OCI-LY1 (cell line): ENCODE measurements at regions not wholly inside any gene's neighbourhood (a gene's known extent, or its start where the extent isn't known, plus 50 kb on each side); places are given as distances from the start of the nearest gene placed in this dataset.

Experiments used
- EZH2 ChIP-seq: fragments of 200-600 bp; sonication (generic), shearing (Covaris generic); IDR thresholded peaks from 2 replicates; pipeline ENCODE4 v1.8.0; 2017; ENCODE audit warnings: borderline replicate concordance, mixed run types, mild to moderate bottlenecking, antibody characterized with exemption, low read length, moderate library complexity, mixed read lengths
- TF ChIP-seq, protein P1 (sequence below): fragments of 200-600 bp; sonication (generic), shearing (Covaris generic); IDR thresholded peaks from 2 replicates; pipeline ENCODE4 v1.5.1; 2017; ENCODE audit warnings: mild to moderate bottlenecking, antibody characterized with exemption, low read length, moderate library complexity, mixed read lengths

DNA sequence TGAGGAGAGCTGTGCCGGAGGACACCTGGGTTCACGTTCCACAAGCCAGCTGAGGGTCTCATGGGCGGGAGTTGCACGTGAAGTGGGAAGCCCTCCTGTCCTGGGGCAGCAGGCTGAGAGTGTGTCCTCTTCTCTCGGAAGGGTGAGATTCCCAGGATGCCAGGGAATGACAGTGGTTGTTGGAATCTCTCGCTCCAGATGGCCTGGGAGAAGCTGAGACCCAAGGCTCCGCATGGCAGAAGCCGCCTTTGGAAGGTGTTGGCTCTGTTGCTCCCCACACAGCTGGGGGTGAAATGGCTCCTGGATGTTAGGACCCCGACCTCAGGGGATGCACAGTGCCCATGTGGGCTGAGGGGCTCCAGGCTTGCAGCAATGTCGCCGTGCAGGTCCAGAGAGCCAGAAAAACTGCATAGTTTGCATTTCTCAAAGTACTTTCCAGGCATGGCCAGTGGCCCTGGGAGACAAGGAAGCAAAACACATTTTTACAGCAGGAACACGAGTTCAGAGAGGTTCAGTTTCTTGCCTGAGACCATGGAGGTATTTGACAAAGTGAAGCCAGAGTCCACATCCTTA lies 153.4 kb downstream of the TMEM18 start:
- TF ChIP-seq, protein P1, sequence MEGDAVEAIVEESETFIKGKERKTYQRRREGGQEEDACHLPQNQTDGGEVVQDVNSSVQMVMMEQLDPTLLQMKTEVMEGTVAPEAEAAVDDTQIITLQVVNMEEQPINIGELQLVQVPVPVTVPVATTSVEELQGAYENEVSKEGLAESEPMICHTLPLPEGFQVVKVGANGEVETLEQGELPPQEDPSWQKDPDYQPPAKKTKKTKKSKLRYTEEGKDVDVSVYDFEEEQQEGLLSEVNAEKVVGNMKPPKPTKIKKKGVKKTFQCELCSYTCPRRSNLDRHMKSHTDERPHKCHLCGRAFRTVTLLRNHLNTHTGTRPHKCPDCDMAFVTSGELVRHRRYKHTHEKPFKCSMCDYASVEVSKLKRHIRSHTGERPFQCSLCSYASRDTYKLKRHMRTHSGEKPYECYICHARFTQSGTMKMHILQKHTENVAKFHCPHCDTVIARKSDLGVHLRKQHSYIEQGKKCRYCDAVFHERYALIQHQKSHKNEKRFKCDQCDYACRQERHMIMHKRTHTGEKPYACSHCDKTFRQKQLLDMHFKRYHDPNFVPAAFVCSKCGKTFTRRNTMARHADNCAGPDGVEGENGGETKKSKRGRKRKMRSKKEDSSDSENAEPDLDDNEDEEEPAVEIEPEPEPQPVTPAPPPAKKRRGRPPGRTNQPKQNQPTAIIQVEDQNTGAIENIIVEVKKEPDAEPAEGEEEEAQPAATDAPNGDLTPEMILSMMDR = no peak
- TF ChIP-seq EZH2 = no peak
